ENCODE measurements at regions not wholly inside any gene's neighbourhood (a gene's known extent, or its start where the extent isn't known, plus 50 kb on each side); places are given as distances from the start of the nearest gene placed in this dataset.

GRCh38 chr10:8815969-8816368, 761.5 kb downstream of the GATA3 start:
- no peaks in the 10 kb centered on the region for H3K36me3 ChIP-seq (ENCODE audit: control insufficient read depth in 2 of 2, extremely low read depth in 1 of 2, insufficient read depth in 2 of 2, low read length in 2 of 2)
- no peaks in the 10 kb centered on the region for H3K79me2 ChIP-seq (ENCODE audit: control insufficient read depth, insufficient read depth, low read length)
- ChIA-PET CTCF (interaction anchor here (0.6 kb wide), 1 partner anchor 252 kb away, joined by 4 read pairs; no protein-coding TSS in a partner anchor), POLR2A (no interaction called here)
- DNase-seq (ENCODE audit: low read depth, low spot score) (no peak), FAIRE-seq (no peak)
- H4K20me1 ChIP-seq (replicated peaks; ENCODE audit: control insufficient read depth, extremely low read depth, insufficient read depth, low read length), result no peaks in the 10 kb centered on the region
- no peak overlapping the region for H3K4me3 ChIP-seq (replicated peaks in 1 of 3; ENCODE audit: insufficient read depth in 1 of 3, low read depth in 1 of 3, low read length in 3 of 3)
- no peak overlapping the region for H2AFZ ChIP-seq (ENCODE audit: low read depth, low read length)
- no peak overlapping the region for H3K27ac ChIP-seq (ENCODE audit: insufficient read depth, low read depth, low read length)
- no peak overlapping the region for H3K4me2 ChIP-seq (ENCODE audit: insufficient read depth, low read length)
- intact Hi-C loops (cut with micrococcal nuclease) (no loop called here), dilution Hi-C loops (cut with MboI; ENCODE audit: extremely low pct_ligation_motif_present, low sequenced_read_pairs) (no loop called here)
- H3K9me3 ChIP-seq (replicated peaks; ENCODE audit: control insufficient read depth, insufficient read depth, low read length), result no peaks in the 10 kb centered on the region
- no peak overlapping the region for H3K9ac ChIP-seq (replicated peaks; ENCODE audit: extremely low read depth, insufficient read depth, low read length)
- no peaks in the 10 kb centered on the region for H3K9me1 ChIP-seq (replicated peaks; ENCODE audit: control insufficient read depth, extremely low read depth, insufficient read depth, low read length)
- H3K4me1 ChIP-seq (ENCODE audit: control insufficient read depth, extremely low read depth, insufficient read depth, low read length), result no peaks in the 10 kb centered on the region
- no peaks in the 10 kb centered on the region for H3K27me3 ChIP-seq (ENCODE audit: control insufficient read depth in 2 of 2, insufficient read depth in 2 of 2, low read length in 2 of 2)
- no TSS peak for BruUV-seq (replicated peaks)
- TF ChIP-seq CTCF (IDR thresholded peaks at IDR 0.05; ENCODE audit: extremely low read depth in 1 of 2, insufficient read depth in 1 of 2, low read depth in 1 of 2, low read length in 2 of 2) (no peak), MAX (IDR thresholded peaks at IDR 0.05; ENCODE audit: insufficient read depth, insufficient read length) (no peak), POLR2AphosphoS5 (IDR thresholded peaks at IDR 0.05; ENCODE audit: insufficient read depth, low read depth, low read length) (no peak), POLR2A (IDR thresholded peaks at IDR 0.05; ENCODE audit: low read depth, low read length) (no peak), GATA2 (IDR thresholded peaks at IDR 0.05; ENCODE audit: insufficient read depth, insufficient read length, low read depth, low read length) (no peak), EZH2 (IDR thresholded peaks at IDR 0.05; ENCODE audit: borderline replicate concordance, low read depth, low read length, severe bottlenecking) (no peak), FOS (IDR thresholded peaks at IDR 0.05; ENCODE audit: borderline replicate concordance, insufficient read depth, low read length) (no peak), MYC (IDR thresholded peaks at IDR 0.05; ENCODE audit: low read depth, low read length) (no peak), JUN (IDR thresholded peaks at IDR 0.05; ENCODE audit: borderline replicate concordance, insufficient read depth, insufficient read length, low read depth) (no peak)

Measured in endothelial cell of umbilical vein (primary cell).